PFSK-1 (cell line): ENCODE measurements at regions not wholly inside any gene's neighbourhood (a gene's known extent, or its start where the extent isn't known, plus 50 kb on each side); places are given as distances from the start of the nearest gene placed in this dataset.

ENCODE experiments used
- FOXP2 ChIP-seq: optimal IDR thresholded peaks from 2 replicates; pipeline ENCODE3; 2011; ENCODE audit warnings: borderline replicate concordance, control low read depth, inconsistent platforms; ENCODE audit not compliant: insufficient read depth; ENCODE audit errors: extremely low read length, extremely low read depth
- POLR2AphosphoS5 ChIP-seq: IDR thresholded peaks from 2 replicates; pipeline ENCODE4 v1.6.1; 2012; ENCODE audit warnings: low read depth, mild to moderate bottlenecking, control low read depth, low read length, moderate library complexity
- SIN3A ChIP-seq: IDR thresholded peaks from 2 replicates; pipeline ENCODE4 v1.6.1; 2012; ENCODE audit warnings: mild to moderate bottlenecking, low read length, moderate library complexity, borderline replicate concordance; ENCODE audit not compliant: insufficient read depth
- TAF1 ChIP-seq: IDR thresholded peaks from 2 replicates; pipeline ENCODE4 v1.6.1; 2012; ENCODE audit warnings: low read length, control low read depth, borderline replicate concordance; ENCODE audit not compliant: insufficient read depth
- TF ChIP-seq, protein P1 (sequence below), 2 experiments: IDR thresholded peaks; 2 replicates each; pipeline versions ENCODE4 v1.6.1 to v1.8.0; 2011 to 2012; ENCODE audit warnings: low read depth in 2 of 2, low read length in 2 of 2, control low read depth in 1 of 2, inconsistent platforms in 1 of 2, mild to moderate bottlenecking in 1 of 2, moderate library complexity in 1 of 2; ENCODE audit not compliant: insufficient read depth in 1 of 2

DNA sequence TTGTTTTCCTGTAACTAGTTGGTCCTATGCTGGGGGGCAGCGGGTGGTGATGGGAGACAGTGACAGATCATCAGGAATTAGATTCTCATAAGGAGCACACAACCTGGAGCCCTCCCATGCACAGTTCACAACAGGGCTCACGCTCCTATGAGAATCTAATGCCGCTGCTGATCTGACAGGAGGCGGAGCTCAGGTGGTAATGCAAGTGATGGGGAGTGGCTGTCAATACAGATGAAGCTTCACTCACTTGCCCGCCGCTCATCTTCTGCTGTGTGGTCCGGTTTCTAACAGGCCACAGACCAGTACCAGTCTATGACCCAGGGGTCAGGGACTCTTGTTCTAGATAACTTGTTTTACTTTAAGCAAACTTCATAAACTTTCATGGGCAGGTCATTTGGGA is 205.3 kb upstream of the SLC14A2 start:
- TF ChIP-seq, protein P1, sequence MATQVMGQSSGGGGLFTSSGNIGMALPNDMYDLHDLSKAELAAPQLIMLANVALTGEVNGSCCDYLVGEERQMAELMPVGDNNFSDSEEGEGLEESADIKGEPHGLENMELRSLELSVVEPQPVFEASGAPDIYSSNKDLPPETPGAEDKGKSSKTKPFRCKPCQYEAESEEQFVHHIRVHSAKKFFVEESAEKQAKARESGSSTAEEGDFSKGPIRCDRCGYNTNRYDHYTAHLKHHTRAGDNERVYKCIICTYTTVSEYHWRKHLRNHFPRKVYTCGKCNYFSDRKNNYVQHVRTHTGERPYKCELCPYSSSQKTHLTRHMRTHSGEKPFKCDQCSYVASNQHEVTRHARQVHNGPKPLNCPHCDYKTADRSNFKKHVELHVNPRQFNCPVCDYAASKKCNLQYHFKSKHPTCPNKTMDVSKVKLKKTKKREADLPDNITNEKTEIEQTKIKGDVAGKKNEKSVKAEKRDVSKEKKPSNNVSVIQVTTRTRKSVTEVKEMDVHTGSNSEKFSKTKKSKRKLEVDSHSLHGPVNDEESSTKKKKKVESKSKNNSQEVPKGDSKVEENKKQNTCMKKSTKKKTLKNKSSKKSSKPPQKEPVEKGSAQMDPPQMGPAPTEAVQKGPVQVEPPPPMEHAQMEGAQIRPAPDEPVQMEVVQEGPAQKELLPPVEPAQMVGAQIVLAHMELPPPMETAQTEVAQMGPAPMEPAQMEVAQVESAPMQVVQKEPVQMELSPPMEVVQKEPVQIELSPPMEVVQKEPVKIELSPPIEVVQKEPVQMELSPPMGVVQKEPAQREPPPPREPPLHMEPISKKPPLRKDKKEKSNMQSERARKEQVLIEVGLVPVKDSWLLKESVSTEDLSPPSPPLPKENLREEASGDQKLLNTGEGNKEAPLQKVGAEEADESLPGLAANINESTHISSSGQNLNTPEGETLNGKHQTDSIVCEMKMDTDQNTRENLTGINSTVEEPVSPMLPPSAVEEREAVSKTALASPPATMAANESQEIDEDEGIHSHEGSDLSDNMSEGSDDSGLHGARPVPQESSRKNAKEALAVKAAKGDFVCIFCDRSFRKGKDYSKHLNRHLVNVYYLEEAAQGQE (IDR thresholded peaks at IDR 0.05; ENCODE audit: insufficient read depth in 1 of 2, low read depth in 2 of 2, low read length in 2 of 2), result no peak
- TF ChIP-seq TAF1 (no peak), SIN3A (no peak), POLR2AphosphoS5 (no peak), FOXP2 (no peak)
